HG03354 (cell line): ENCODE measurements at regions not wholly inside any gene's neighbourhood (a gene's known extent, or its start where the extent isn't known, plus 50 kb on each side); places are given as distances from the start of the nearest gene placed in this dataset.

Experiments
- ATAC-seq: cut with Tn5 transposase; IDR thresholded peaks from one replicate; pipeline ENCODE4 v1.9.1; 2021; ENCODE audit warnings: mild to moderate bottlenecking; ENCODE audit not compliant: unreplicated experiment, poor library complexity, severe bottlenecking

- no peak for ATAC-seq
Measured at GRCh38 chr2:137817058-137817457, 147.2 kb upstream of the HNMT start.

GRCh38 chr2:137823196-137823595, 141.1 kb upstream of the HNMT start:
- ATAC-seq = no peak

GRCh38 chr2:137824501-137824900, 139.8 kb upstream of the HNMT start:
- ATAC-seq = no peak

- peak; percentile 92 for ATAC-seq
Measured at GRCh38 chr2:137826373-137827372, 137.6 kb upstream of the HNMT start.

- no peak for ATAC-seq
Measured at GRCh38 chr2:137828624-137829023, 135.6 kb upstream of the HNMT start.

- no peak for ATAC-seq
Measured at GRCh38 chr2:137829251-137829650, 135.0 kb upstream of the HNMT start.

GRCh38 chr2:137834760-137835379, 129.4 kb upstream of the HNMT start:
- ATAC-seq = no peak

GRCh38 chr2:137836671-137837070, 127.6 kb upstream of the HNMT start:
- no peak for ATAC-seq

GRCh38 chr2:137837830-137838229, 126.4 kb upstream of the HNMT start:
- no peak for ATAC-seq

GRCh38 chr2:137838255-137839092, 125.8 kb upstream of the HNMT start:
- ATAC-seq = peak; percentile 66

- ATAC-seq = no peak
Measured at GRCh38 chr2:137842430-137842829, 121.8 kb upstream of the HNMT start.

GRCh38 chr2:137842952-137843351, 121.3 kb upstream of the HNMT start:
- no peak for ATAC-seq

GRCh38 chr2:137845422-137845821, 118.9 kb upstream of the HNMT start:
- no peak for ATAC-seq

- ATAC-seq = no peak
Measured at GRCh38 chr2:137846993-137847392, 117.3 kb upstream of the HNMT start.

- no peak for ATAC-seq
Measured at GRCh38 chr2:137847443-137847842, 116.8 kb upstream of the HNMT start.

GRCh38 chr2:137857881-137858280, 106.4 kb upstream of the HNMT start:
- ATAC-seq = no peak

GRCh38 chr2:137862651-137863050, 101.6 kb upstream of the HNMT start:
- peak; percentile 56 for ATAC-seq

- ATAC-seq = peak; percentile 63
Measured at GRCh38 chr2:137865954-137866540, 98.2 kb upstream of the HNMT start.

GRCh38 chr2:137870682-137871081, 93.6 kb upstream of the HNMT start:
- peak; percentile 87 for ATAC-seq

- ATAC-seq = peak; percentile 70
Measured at GRCh38 chr2:137872577-137872976, 91.7 kb upstream of the HNMT start.
